ENCODE measurements at regions not wholly inside any gene's neighbourhood (a gene's known extent, or its start where the extent isn't known, plus 50 kb on each side); places are given as distances from the start of the nearest gene placed in this dataset.
A peak's percentile ranks its signal among the peaks of the same experiment; 100 is the strongest.

DNA sequence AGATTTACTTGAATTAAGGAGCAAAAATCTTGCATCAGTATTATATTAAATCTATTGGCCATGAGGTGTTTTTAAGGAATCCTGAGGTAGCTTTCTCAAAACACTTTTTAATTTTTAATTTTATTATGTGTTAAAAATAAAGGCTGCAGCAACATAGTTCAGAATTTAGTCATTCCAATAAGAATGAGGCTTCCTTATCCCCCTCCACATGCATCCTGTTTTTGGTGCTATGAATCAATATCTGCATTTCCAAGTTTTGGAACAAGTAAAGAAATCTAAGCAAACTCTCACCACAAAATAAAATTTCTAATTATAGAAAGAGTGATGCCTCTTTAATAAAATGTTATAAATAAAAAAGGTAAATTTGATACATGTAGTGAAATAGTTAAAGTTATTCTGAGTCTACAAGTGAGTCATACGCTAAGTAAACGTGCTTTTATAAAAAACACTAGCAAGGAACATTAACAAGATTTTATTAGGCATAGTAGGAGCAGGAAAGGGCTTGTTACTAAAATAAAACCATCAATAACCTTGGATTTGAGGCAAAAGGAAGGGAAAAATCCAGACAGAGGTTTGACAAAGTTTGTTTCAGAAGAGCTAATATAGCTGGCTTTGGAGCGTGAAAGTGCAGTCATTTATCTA, 1218.0 kb downstream of the NSUN3 start:
- DNase-seq = no peak
- Mint-ChIP-seq H3K4me3 (ENCODE audit: low read depth, unreplicated experiment) (peak overlapping the region; percentile 24), H3K27ac (ENCODE audit: unreplicated experiment) (peak overlapping the region; percentile 83), H3K4me1 (ENCODE audit: low read depth, unreplicated experiment) (peaks cover 18% of the 10 kb centered on the region), H3K27me3 (ENCODE audit: unreplicated experiment) (no peaks in the 10 kb centered on the region), H3K9me3 (ENCODE audit: low read depth, unreplicated experiment) (no peaks in the 10 kb centered on the region), H3K36me3 (ENCODE audit: insufficient read depth, unreplicated experiment) (no peaks in the 10 kb centered on the region)
- intact Hi-C loops (cut with micrococcal nuclease; ENCODE audit: unreplicated experiment) = no loop called here
- no TSS peak for BruUV-seq (replicated peaks)
- CTCF ChIA-PET = no interaction called here
- TF ChIP-seq, protein P1, sequence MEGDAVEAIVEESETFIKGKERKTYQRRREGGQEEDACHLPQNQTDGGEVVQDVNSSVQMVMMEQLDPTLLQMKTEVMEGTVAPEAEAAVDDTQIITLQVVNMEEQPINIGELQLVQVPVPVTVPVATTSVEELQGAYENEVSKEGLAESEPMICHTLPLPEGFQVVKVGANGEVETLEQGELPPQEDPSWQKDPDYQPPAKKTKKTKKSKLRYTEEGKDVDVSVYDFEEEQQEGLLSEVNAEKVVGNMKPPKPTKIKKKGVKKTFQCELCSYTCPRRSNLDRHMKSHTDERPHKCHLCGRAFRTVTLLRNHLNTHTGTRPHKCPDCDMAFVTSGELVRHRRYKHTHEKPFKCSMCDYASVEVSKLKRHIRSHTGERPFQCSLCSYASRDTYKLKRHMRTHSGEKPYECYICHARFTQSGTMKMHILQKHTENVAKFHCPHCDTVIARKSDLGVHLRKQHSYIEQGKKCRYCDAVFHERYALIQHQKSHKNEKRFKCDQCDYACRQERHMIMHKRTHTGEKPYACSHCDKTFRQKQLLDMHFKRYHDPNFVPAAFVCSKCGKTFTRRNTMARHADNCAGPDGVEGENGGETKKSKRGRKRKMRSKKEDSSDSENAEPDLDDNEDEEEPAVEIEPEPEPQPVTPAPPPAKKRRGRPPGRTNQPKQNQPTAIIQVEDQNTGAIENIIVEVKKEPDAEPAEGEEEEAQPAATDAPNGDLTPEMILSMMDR (IDR thresholded peaks at IDR 0.05; ENCODE audit: unreplicated experiment) = no peak

DNA sequence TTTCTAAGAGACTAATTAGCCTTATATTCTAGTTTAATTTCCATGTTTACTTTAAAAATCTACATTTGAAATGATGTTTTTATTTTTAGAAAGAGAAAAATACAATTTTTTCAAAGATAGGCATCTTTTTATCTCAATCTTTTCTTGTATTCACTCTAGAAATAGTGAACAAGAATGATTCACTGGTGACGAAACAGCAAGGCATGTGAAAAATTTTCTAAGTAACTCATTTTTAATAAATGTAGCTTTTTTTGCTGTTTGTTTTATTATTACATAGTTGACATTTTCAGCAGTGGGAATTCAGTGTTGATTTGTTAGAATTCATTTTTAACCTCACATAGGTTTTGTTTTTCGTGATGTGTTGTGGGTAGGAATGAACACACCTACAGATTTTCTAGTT, 1226.4 kb downstream of the NSUN3 start:
- CTCF ChIA-PET = no interaction called here
- TF ChIP-seq, protein P1 (IDR thresholded peaks at IDR 0.05; ENCODE audit: unreplicated experiment) = no peak
- intact Hi-C loops (cut with micrococcal nuclease; ENCODE audit: unreplicated experiment) = no loop called here
- Mint-ChIP-seq H3K27me3 (ENCODE audit: unreplicated experiment) (no peaks in the 10 kb centered on the region), H3K36me3 (ENCODE audit: insufficient read depth, unreplicated experiment) (no peaks in the 10 kb centered on the region), H3K9me3 (ENCODE audit: low read depth, unreplicated experiment) (peaks cover 5% of the 10 kb centered on the region), H3K4me1 (ENCODE audit: low read depth, unreplicated experiment) (no peaks in the 10 kb centered on the region), H3K4me3 (ENCODE audit: low read depth, unreplicated experiment) (no peak overlapping the region), H3K27ac (ENCODE audit: unreplicated experiment) (no peak overlapping the region)
- no TSS peak for BruUV-seq (replicated peaks)
- DNase-seq = no peak

DNA sequence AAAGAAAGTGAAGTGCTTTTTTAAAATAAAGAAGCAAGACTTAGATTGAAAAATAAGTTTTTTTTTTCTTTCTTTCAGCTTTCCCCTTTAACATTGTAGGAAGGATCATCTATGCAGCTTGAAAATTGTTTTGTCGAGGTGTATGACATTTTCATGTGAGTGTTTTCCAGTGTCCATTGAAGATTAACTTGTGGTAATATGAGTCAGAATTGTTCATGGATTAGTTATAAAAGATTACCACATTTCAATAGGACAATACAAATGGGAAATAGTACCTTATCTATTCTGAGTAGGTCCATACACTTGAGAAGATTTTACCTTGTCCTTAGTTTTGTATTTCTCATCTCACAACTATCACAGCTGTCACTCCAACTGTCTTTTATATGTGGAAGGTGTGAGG, 1234.7 kb downstream of the NSUN3 start:
- Mint-ChIP-seq H3K27ac (ENCODE audit: unreplicated experiment) (peak overlapping the region; percentile 44), H3K4me1 (ENCODE audit: low read depth, unreplicated experiment) (peaks cover 44% of the 10 kb centered on the region), H3K9me3 (ENCODE audit: low read depth, unreplicated experiment) (no peaks in the 10 kb centered on the region), H3K36me3 (ENCODE audit: insufficient read depth, unreplicated experiment) (no peaks in the 10 kb centered on the region), H3K27me3 (ENCODE audit: unreplicated experiment) (no peaks in the 10 kb centered on the region), H3K4me3 (ENCODE audit: low read depth, unreplicated experiment) (no peak overlapping the region)
- TF ChIP-seq, protein P1 (IDR thresholded peaks at IDR 0.05; ENCODE audit: unreplicated experiment) = no peak
- no TSS peak for BruUV-seq (replicated peaks)
- CTCF ChIA-PET = no interaction called here
- DNase-seq = no peak
- intact Hi-C loops (cut with micrococcal nuclease; ENCODE audit: unreplicated experiment) = no loop called here

DNA sequence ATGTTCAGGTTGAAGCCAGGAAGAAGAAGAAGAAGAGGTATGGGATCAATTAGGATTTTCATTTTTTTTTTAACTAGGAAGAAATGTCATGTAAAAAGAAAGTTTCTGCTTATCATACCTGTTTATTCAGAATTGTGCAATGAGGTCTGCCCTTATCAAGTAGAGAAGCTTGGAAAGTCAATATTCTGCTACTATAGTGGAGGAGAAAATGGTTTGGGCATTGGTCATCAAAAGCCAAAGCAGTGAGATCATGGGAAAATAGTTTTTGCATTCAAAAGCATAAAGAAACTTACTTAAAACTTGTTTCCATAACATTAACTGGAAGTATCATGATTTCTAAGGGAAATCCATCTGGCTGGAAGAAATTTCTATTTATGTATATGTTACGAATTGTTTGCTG, 1239.2 kb downstream of the NSUN3 start:
- H3K36me3 Mint-ChIP-seq (ENCODE audit: insufficient read depth, unreplicated experiment) = no peaks in the 10 kb centered on the region
- DNase-seq = peak; percentile 18
- H3K4me3 Mint-ChIP-seq (ENCODE audit: low read depth, unreplicated experiment) = peak overlapping the region; percentile 44
- BruUV-seq (replicated peaks) = no TSS peak
- TF ChIP-seq, protein P1 (IDR thresholded peaks at IDR 0.05; ENCODE audit: unreplicated experiment) = no peak
- H3K4me1 Mint-ChIP-seq (ENCODE audit: low read depth, unreplicated experiment) = peaks cover 50% of the 10 kb centered on the region
- H3K27ac Mint-ChIP-seq (ENCODE audit: unreplicated experiment) = peak overlapping the region; percentile 81
- no peaks in the 10 kb centered on the region for H3K27me3 Mint-ChIP-seq (ENCODE audit: unreplicated experiment)
- CTCF ChIA-PET = interaction anchor here (1.8 kb wide), 1 partner anchor 18 kb away, joined by 4 read pairs; no protein-coding TSS in a partner anchor
- intact Hi-C loops (cut with micrococcal nuclease; ENCODE audit: unreplicated experiment) = loop anchor here (5.0 kb wide), 1 partner anchor 40 kb away; no protein-coding TSS in a partner anchor
- H3K9me3 Mint-ChIP-seq (ENCODE audit: low read depth, unreplicated experiment) = no peaks in the 10 kb centered on the region
